Prostate gland (tissue), 2 donors: ENCODE measurements at regions not wholly inside any gene's neighbourhood (a gene's known extent, or its start where the extent isn't known, plus 50 kb on each side); places are given as distances from the start of the nearest gene placed in this dataset.

Experiments used
- CTCF ChIP-seq, 4 experiments: fragments of 200-600 bp in 2 of 4; fragments of 450-650 bp in 2 of 4; sonication (generic) in 2 of 4; IDR thresholded peaks; 1 replicate in 3 of 4; 2 replicates in 1 of 4; pipeline ENCODE4 v1.5.1; 2016 to 2019; ENCODE audit warnings: antibody characterized with exemption in 4 of 4, mild to moderate bottlenecking in 2 of 4, moderate library complexity in 2 of 4
- POLR2A ChIP-seq: fragments of 450-650 bp; IDR thresholded peaks from one replicate; pipeline ENCODE4 v1.6.1; 2016; ENCODE audit warnings: antibody characterized with exemption, mild to moderate bottlenecking
- POLR2AphosphoS5 ChIP-seq: sonication (generic); formaldehyde crosslinking; IDR thresholded peaks from one replicate; pipeline ENCODE4 v1.6.1; 2017; ENCODE audit warnings: antibody characterized with exemption

GRCh38 chr3:170656284-170656683, 70.4 kb upstream of the SLC7A14 start:
- TF ChIP-seq CTCF (IDR thresholded peaks at IDR 0.05) = no peak
- no peak for TF ChIP-seq POLR2A
- no peak for TF ChIP-seq POLR2AphosphoS5
